K562 (cell line): ENCODE measurements at regions not wholly inside any gene's neighbourhood (a gene's known extent, or its start where the extent isn't known, plus 50 kb on each side); places are given as distances from the start of the nearest gene placed in this dataset.

Experiments used
- DEAF1 ChIP-seq: fragments of 450-650 bp; formaldehyde crosslinking; IDR thresholded peaks from 2 replicates; pipeline ENCODE4 v1.4.0; 2020; ENCODE audit warnings: mild to moderate bottlenecking, moderate library complexity
- FOXP4 ChIP-seq: sonication (generic); formaldehyde crosslinking; IDR thresholded peaks from 2 replicates; pipeline ENCODE4 v1.8.0; 2022; ENCODE audit warnings: mild to moderate bottlenecking, missing genetic modification reagents, borderline replicate concordance
- PBX2 ChIP-seq, 2 experiments: IDR thresholded peaks in 1 of 2; conservative IDR thresholded peaks in 1 of 2; 2 replicates each; pipeline ENCODE4 v1.6.1; 2016; ENCODE audit warnings: low read depth in 2 of 2, mild to moderate bottlenecking in 1 of 2, missing compliant biosample characterization in 1 of 2, missing genetic modification characterization in 1 of 2, moderate library complexity in 1 of 2
- REST ChIP-seq, 2 experiments: fragments of 450-650 bp; formaldehyde crosslinking in 1 of 2; IDR thresholded peaks; 2 replicates each; pipeline versions ENCODE4 v1.4.0 to v1.6.1; 2014 to 2020; ENCODE audit warnings: mild to moderate bottlenecking in 2 of 2, borderline replicate concordance in 1 of 2, low read depth in 1 of 2
- ZBTB1 ChIP-seq: sonication (generic); formaldehyde crosslinking; IDR thresholded peaks from 2 replicates; pipeline ENCODE4 v1.8.1; 2023; ENCODE audit warnings: missing genetic modification reagents, low read depth, mild to moderate bottlenecking, borderline replicate concordance
- ZNF24 ChIP-seq: fragments of 450-650 bp; IDR thresholded peaks from 2 replicates; pipeline ENCODE4 v1.6.1; 2016

DNA sequence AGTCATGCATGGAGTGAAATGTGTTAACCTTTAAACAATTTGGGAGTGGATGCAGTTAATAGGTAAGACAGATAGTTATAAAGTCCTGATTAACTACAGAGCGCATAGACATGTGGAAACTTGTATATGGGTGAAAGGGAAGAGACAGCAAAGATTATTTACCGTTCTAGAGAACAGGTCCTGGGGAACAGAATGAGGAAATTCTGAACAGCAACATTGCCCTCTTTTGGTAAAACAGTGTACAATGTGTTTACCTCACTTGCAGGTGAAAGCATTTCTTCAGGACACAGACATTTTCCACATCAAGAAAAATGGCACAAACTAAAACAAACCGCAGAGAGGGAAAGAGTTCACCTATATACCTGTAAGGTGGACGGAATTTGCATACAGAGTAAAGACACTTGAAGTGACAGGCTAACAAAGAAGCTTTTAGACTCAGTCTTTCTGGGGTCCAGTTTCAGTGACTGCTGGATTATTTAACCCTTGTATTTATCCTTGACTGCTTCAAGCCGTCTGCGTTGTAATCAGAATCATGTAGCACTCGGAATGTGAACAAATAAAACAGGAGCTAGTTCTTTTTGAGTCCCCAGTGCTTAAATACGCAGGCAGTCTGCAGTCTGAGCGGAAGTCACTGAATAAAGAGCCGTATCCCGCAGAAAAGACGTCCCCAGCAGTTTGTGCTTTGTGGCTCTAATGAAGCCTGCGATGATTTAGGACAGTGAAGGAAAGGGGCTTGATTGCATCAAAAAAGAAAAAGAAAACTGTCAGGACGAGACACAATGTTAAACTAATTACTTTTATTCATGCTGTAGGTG is 364.8 kb upstream of the GALNT5 start (continued):
- TF ChIP-seq PBX2 (CRISPR knock-in tag; IDR thresholded peaks at IDR 0.05; ENCODE audit: low read depth): no peak
- peak; percentile 30; the same call in 1 of the 2 replicates for TF ChIP-seq PBX2 (tag; conservative IDR thresholded peaks at IDR 0.05; ENCODE audit: low read depth)
- TF ChIP-seq DEAF1 (CRISPR knock-in tag): peak; percentile 71
- TF ChIP-seq ZBTB1: no peak
- peak; percentile 58; the same call in 1 of the 2 replicates for TF ChIP-seq REST (IDR thresholded peaks at IDR 0.05; ENCODE audit: borderline replicate concordance)
- TF ChIP-seq REST (CRISPR knock-in tag; IDR thresholded peaks at IDR 0.05; ENCODE audit: low read depth): no peak
- TF ChIP-seq ZNF24: peak; percentile 76; the same call in 1 of the 2 replicates
- no peak for TF ChIP-seq FOXP4 (CRISPR knock-in tag)
